Endothelial cell of umbilical vein (primary cell): ENCODE measurements at regions not wholly inside any gene's neighbourhood (a gene's known extent, or its start where the extent isn't known, plus 50 kb on each side); places are given as distances from the start of the nearest gene placed in this dataset.

Source experiments
- BruUV-seq: library from RNA; stranded (reverse); fragments of 400-500 nt; replicated peaks from 2 replicates; lab custom pipeline; 2021; lab: Mats Ljungman, UMichigan
- CTCF ChIA-PET: fragments of 300-600, 350-600 bp; sonication (Branson Sonifier 250); formaldehyde crosslinking; loops from one replicate; lab custom pipeline; 2021; ENCODE audit warnings: antibody characterized with exemption, inconsistent platforms; lab: Charles Lee
- POLR2A ChIA-PET: fragments of 300-600, 350-600 bp; sonication (Branson Sonifier 250); formaldehyde crosslinking; loops from one replicate; lab custom pipeline; 2021; ENCODE audit warnings: antibody characterized with exemption, inconsistent platforms; lab: Charles Lee
- DNase-seq: peaks from one replicate; pipeline ENCODE4 v3.0.0-alpha.2; 2011; ENCODE audit warnings: low read depth, low spot score
- FAIRE-seq: peaks from 2 replicates; lab custom pipeline; 2011; peaks lifted over from hg19 to GRCh38; lab: Jason Lieb, UNC
- H2AFZ ChIP-seq: 2 replicates; pipeline ENCODE4 v1.6.0; 2012; ENCODE audit warnings: low read depth, low read length, control low read depth, inconsistent platforms
- H3K27ac ChIP-seq: 2 replicates; pipeline ENCODE4 v1.5.1; 2011; ENCODE audit warnings: low read depth, mild to moderate bottlenecking, control low read depth, low read length, moderate library complexity; ENCODE audit not compliant: insufficient read depth
- H3K27me3 ChIP-seq, 2 experiments: 2 replicates each; pipeline versions ENCODE4 v1.6.0 to v1.6.1; 2011; ENCODE audit warnings: low read length in 2 of 2, mixed read lengths in 1 of 2; ENCODE audit not compliant: control insufficient read depth in 2 of 2, insufficient read depth in 2 of 2
- H3K36me3 ChIP-seq, 2 experiments: 2 replicates in 1 of 2; 3 replicates in 1 of 2; pipeline ENCODE4 v1.5.1; 2011; ENCODE audit warnings: low read length in 2 of 2, mild to moderate bottlenecking in 1 of 2, moderate library complexity in 1 of 2; ENCODE audit not compliant: control insufficient read depth in 2 of 2, insufficient read depth in 2 of 2; ENCODE audit errors: extremely low read depth in 1 of 2
- H3K4me1 ChIP-seq: 3 replicates; pipeline ENCODE4 v1.5.1; 2011; ENCODE audit warnings: mild to moderate bottlenecking, low read length; ENCODE audit not compliant: control insufficient read depth, insufficient read depth; ENCODE audit errors: extremely low read depth
- H3K4me2 ChIP-seq: 2 replicates; pipeline ENCODE4 v1.6.1; 2011; ENCODE audit warnings: low read length, control low read depth, mixed read lengths; ENCODE audit not compliant: insufficient read depth
- H3K4me3 ChIP-seq, 3 experiments: fragments of 200-600 bp in 1 of 3; sonication (generic), shearing (Covaris generic) in 1 of 3; replicated peaks in 1 of 3; 2 replicates each; pipeline ENCODE4 v1.5.1; 2011 to 2016; ENCODE audit warnings: control low read depth in 3 of 3, low read length in 3 of 3, mild to moderate bottlenecking in 2 of 3, inconsistent platforms in 1 of 3, low read depth in 1 of 3, moderate library complexity in 1 of 3; ENCODE audit not compliant: insufficient read depth in 1 of 3
- H3K79me2 ChIP-seq: 2 replicates; pipeline ENCODE4 v1.6.0; 2012; ENCODE audit warnings: low read length, inconsistent platforms; ENCODE audit not compliant: control insufficient read depth, insufficient read depth
- H3K9ac ChIP-seq: replicated peaks from 2 replicates; pipeline ENCODE3; 2011; ENCODE audit warnings: low read length, control low read depth; ENCODE audit not compliant: insufficient read depth; ENCODE audit errors: extremely low read depth
- H3K9me1 ChIP-seq: replicated peaks from 3 replicates; pipeline ENCODE4 v1.6.0; 2011; ENCODE audit warnings: mild to moderate bottlenecking, low read length; ENCODE audit not compliant: control insufficient read depth, insufficient read depth; ENCODE audit errors: extremely low read depth
- H3K9me3 ChIP-seq: replicated peaks from 2 replicates; pipeline ENCODE4 v1.5.1; 2012; ENCODE audit warnings: low read length, inconsistent platforms; ENCODE audit not compliant: control insufficient read depth, insufficient read depth
- H4K20me1 ChIP-seq: replicated peaks from 2 replicates; pipeline ENCODE3; 2011; ENCODE audit warnings: mild to moderate bottlenecking, low read length; ENCODE audit not compliant: control insufficient read depth, insufficient read depth; ENCODE audit errors: extremely low read depth
- EZH2 ChIP-seq: IDR thresholded peaks from 2 replicates; pipeline ENCODE4 v1.6.1; 2012; ENCODE audit warnings: borderline replicate concordance, low read depth, mild to moderate bottlenecking, moderate library complexity, low read length, inconsistent platforms; ENCODE audit not compliant: severe bottlenecking
- FOS ChIP-seq: IDR thresholded peaks from 2 replicates; pipeline ENCODE4 v1.6.1; 2011; ENCODE audit warnings: mild to moderate bottlenecking, low read length, moderate library complexity, borderline replicate concordance; ENCODE audit not compliant: insufficient read depth
- GATA2 ChIP-seq: IDR thresholded peaks from 2 replicates; pipeline ENCODE4 v1.7.0; 2011; ENCODE audit warnings: low read depth, mild to moderate bottlenecking, moderate library complexity, mixed read lengths, low read length; ENCODE audit not compliant: insufficient read length, insufficient read depth
- JUN ChIP-seq: IDR thresholded peaks from 2 replicates; pipeline ENCODE4 v1.6.1; 2011; ENCODE audit warnings: borderline replicate concordance, low read depth; ENCODE audit not compliant: insufficient read length, insufficient read depth
- MYC ChIP-seq: IDR thresholded peaks from one replicate; pipeline ENCODE4 v1.6.1; 2011; ENCODE audit warnings: mild to moderate bottlenecking, low read depth, low read length
- POLR2A ChIP-seq: IDR thresholded peaks from 2 replicates; pipeline ENCODE4 v1.6.1; 2012; ENCODE audit warnings: low read depth, mild to moderate bottlenecking, control low read depth, low read length
- POLR2AphosphoS5 ChIP-seq: IDR thresholded peaks from 2 replicates; pipeline ENCODE4 v1.6.1; 2012; ENCODE audit warnings: low read depth, mild to moderate bottlenecking, control low read depth, low read length, moderate library complexity; ENCODE audit not compliant: insufficient read depth
- dilution Hi-C: fragments of 300-500 bp; cut with MboI; formaldehyde crosslinking; loops from one replicate; pipeline ENCODE4 v1.15.0; 2019; ENCODE audit warnings: low sequenced_read_pairs; ENCODE audit not compliant: extremely low pct_ligation_motif_present
- intact Hi-C: fragments of 100-400 bp; cut with micrococcal nuclease; formaldehyde crosslinking; loops from one replicate; pipeline ENCODE4 v1.10.0; 2022
- TF ChIP-seq, protein P1 (sequence below), 2 donors: IDR thresholded peaks; 1 replicate in 1 of 2; 2 replicates in 1 of 2; pipeline ENCODE4 v1.5.1; 2011; ENCODE audit warnings: low read length in 2 of 2, mild to moderate bottlenecking in 2 of 2, moderate library complexity in 2 of 2, control low read depth in 1 of 2, inconsistent platforms in 1 of 2, low read depth in 1 of 2; ENCODE audit not compliant: insufficient read depth in 1 of 2; ENCODE audit errors: extremely low read depth in 1 of 2
- TF ChIP-seq, protein P2 (sequence below): IDR thresholded peaks from 2 replicates; pipeline ENCODE4 v1.6.1; 2011; ENCODE audit not compliant: insufficient read depth, insufficient read length

DNA sequence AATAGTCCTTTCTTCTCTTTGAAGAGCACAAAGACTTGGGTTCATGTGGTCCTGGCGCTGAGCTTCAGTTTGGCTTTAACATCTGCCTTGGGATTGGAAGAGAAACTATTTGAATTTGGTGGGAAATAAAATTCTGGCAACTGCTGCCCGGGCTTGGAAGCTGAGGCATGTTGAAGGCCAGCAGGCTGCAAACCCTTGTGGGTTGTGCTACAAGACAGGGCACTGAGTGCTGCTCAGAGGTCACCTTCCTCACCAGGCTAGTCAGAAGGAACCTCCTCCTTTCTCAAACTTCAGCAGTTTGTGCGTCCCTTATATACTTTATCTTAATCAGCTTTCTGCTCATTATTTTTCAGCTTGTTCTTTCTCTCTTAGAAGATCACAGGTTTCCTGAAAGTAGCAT is 238.4 kb upstream of the TBX18 start:
- Histone ChIP-seq H3K79me2 (no peaks in the 10 kb centered on the region), H3K4me1 (no peaks in the 10 kb centered on the region), H4K20me1 (no peaks in the 10 kb centered on the region), H3K9me3 (no peaks in the 10 kb centered on the region), H3K9me1 (no peaks in the 10 kb centered on the region), H3K27me3 (peaks cover 0 to 3% of the 10 kb centered on the region in 2 experiments), H2AFZ (no peak overlapping the region), H3K36me3 (no peaks in the 10 kb centered on the region), H3K4me2 (no peak overlapping the region), H3K27ac (no peak overlapping the region), H3K9ac (no peak overlapping the region), H3K4me3 (no peak overlapping the region)
- FAIRE-seq (no peak), DNase-seq (no peak)
- TF ChIP-seq POLR2A (no peak), FOS (no peak), POLR2AphosphoS5 (no peak), EZH2 (no peak), JUN (no peak), GATA2 (no peak), MYC (no peak)
- TF ChIP-seq, protein P1, sequence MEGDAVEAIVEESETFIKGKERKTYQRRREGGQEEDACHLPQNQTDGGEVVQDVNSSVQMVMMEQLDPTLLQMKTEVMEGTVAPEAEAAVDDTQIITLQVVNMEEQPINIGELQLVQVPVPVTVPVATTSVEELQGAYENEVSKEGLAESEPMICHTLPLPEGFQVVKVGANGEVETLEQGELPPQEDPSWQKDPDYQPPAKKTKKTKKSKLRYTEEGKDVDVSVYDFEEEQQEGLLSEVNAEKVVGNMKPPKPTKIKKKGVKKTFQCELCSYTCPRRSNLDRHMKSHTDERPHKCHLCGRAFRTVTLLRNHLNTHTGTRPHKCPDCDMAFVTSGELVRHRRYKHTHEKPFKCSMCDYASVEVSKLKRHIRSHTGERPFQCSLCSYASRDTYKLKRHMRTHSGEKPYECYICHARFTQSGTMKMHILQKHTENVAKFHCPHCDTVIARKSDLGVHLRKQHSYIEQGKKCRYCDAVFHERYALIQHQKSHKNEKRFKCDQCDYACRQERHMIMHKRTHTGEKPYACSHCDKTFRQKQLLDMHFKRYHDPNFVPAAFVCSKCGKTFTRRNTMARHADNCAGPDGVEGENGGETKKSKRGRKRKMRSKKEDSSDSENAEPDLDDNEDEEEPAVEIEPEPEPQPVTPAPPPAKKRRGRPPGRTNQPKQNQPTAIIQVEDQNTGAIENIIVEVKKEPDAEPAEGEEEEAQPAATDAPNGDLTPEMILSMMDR (IDR thresholded peaks at IDR 0.05; ENCODE audit: extremely low read depth in 1 of 2, insufficient read depth in 1 of 2, low read depth in 1 of 2, low read length in 2 of 2): no peak
- TF ChIP-seq, protein P2, sequence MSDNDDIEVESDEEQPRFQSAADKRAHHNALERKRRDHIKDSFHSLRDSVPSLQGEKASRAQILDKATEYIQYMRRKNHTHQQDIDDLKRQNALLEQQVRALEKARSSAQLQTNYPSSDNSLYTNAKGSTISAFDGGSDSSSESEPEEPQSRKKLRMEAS: no peak
- no TSS peak for BruUV-seq
- ChIA-PET POLR2A (no interaction called here), CTCF (no interaction called here)
- intact Hi-C loops (no loop called here), dilution Hi-C loops (no loop called here)
